Tibial nerve (tissue), 4 donors: ENCODE measurements at regions not wholly inside any gene's neighbourhood (a gene's known extent, or its start where the extent isn't known, plus 50 kb on each side); places are given as distances from the start of the nearest gene placed in this dataset.

Source experiments
- CTCF ChIP-seq, 5 experiments: fragments of 200-600 bp in 3 of 5; fragments of 450-650 bp in 2 of 5; sonication (generic) in 3 of 5; IDR thresholded peaks; one replicate each; pipeline ENCODE4 v1.5.1; 2016 to 2019; ENCODE audit warnings: antibody characterized with exemption in 5 of 5, mild to moderate bottlenecking in 3 of 5, moderate library complexity in 2 of 5
- EP300 ChIP-seq, 2 donors: sonication (generic); formaldehyde crosslinking; IDR thresholded peaks; one replicate each; pipeline ENCODE4 v1.6.1; 2017; ENCODE audit warnings: antibody characterized with exemption in 2 of 2, mild to moderate bottlenecking in 1 of 2
- POLR2A ChIP-seq, 2 donors: fragments of 450-650 bp; IDR thresholded peaks; one replicate each; pipeline ENCODE4 v1.6.1; 2017; ENCODE audit warnings: antibody characterized with exemption in 2 of 2, mild to moderate bottlenecking in 2 of 2, moderate library complexity in 2 of 2

DNA sequence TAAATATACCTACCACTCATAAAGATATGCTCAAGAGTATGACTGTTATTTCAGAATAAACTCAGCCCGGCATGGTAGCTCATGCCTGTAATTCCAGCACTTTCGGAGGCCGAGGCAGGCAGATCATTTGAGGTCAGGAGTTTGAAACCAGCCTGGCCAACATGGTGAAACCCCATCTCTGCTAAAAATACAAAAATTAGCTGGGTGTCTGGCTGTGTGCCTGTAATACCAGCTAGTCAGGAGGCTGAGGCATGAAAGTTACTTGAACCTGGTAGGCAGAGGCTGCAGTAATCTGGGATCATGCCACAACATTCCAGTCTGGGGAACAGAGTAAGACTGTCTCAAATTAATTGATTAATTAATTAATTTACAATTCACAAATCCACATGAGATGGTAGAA, 208.2 kb upstream of the PDGFD start:
- TF ChIP-seq CTCF (IDR thresholded peaks at IDR 0.05) (no peak), EP300 (IDR thresholded peaks at IDR 0.05) (no peak), POLR2A (IDR thresholded peaks at IDR 0.05) (no peak)
